Right lobe of liver (tissue), 6 donors: ENCODE measurements at regions not wholly inside any gene's neighbourhood (a gene's known extent, or its start where the extent isn't known, plus 50 kb on each side); places are given as distances from the start of the nearest gene placed in this dataset.

Source experiments
- ATAC-seq, 4 donors: fragments of 200-7000 bp; cut with Tn5 transposase; one replicate each; pipeline ENCODE4 v1.9.1; 2020; ENCODE audit warnings: mild to moderate bottlenecking in 4 of 4, moderate library complexity in 4 of 4
- DNase-seq, 3 donors: peaks; one replicate each; pipeline ENCODE4 v3.0.0-alpha.2; 2020
- H3K27ac ChIP-seq, 3 donors: fragments of 200-600 bp; one replicate each; pipeline ENCODE4 v1.8.0; 2022
- H3K27me3 ChIP-seq, 2 donors: fragments of 200-600 bp; one replicate each; pipeline ENCODE4 v1.8.0; 2022
- H3K36me3 ChIP-seq, 4 donors: fragments of 200-600 bp; sonication (generic) in 1 of 4; one replicate each; pipeline versions ENCODE4 v1.5.1 to v1.8.0; 2017 to 2022; ENCODE audit warnings: control low read depth in 1 of 4
- H3K4me1 ChIP-seq, 4 donors: fragments of 200-600 bp; sonication (generic) in 1 of 4; one replicate each; pipeline versions ENCODE4 v1.5.1 to v1.8.0; 2017 to 2022; ENCODE audit warnings: control low read depth in 1 of 4
- H3K4me3 ChIP-seq, 3 donors: fragments of 200-600 bp; one replicate each; pipeline ENCODE4 v1.8.0; 2022
- H3K9me3 ChIP-seq, 4 donors: fragments of 200-600 bp; sonication (generic) in 1 of 4; one replicate each; pipeline versions ENCODE4 v1.5.1 to v1.8.0; 2017 to 2022; ENCODE audit warnings: control low read depth in 1 of 4
- POLR2A ChIP-seq: fragments of 450-650 bp; IDR thresholded peaks from one replicate; pipeline ENCODE4 v1.6.1; 2017; ENCODE audit warnings: antibody characterized with exemption, mild to moderate bottlenecking
- WGBS: methylation state at CpG from one replicate; pipeline ENCODE4 v1.1.6; 2018; ENCODE audit warnings: low coverage, low lambda C conversion rate; ENCODE audit not compliant: insufficient coverage; ENCODE audit errors: missing lambda C conversion rate; 5-methylcytosine and 5-hydroxymethylcytosine counted together
- intact Hi-C, 2 donors: fragments of 100-400 bp; cut with DNase I; formaldehyde crosslinking; loops; one replicate each; pipeline versions ENCODE4 v1.11.2 to v1.14.1; 2022
- TF ChIP-seq, protein P1 (sequence below), 4 donors: fragments of 200-600 bp in 3 of 4; fragments of 450-650 bp in 1 of 4; IDR thresholded peaks; one replicate each; pipeline versions ENCODE4 v1.5.1 to v1.8.0; 2016 to 2022; ENCODE audit warnings: antibody characterized with exemption in 4 of 4, mild to moderate bottlenecking in 2 of 4
- donor health status: DM: no; HTN: yes; CAD: no.
- donor health status: DM: no; HTN: no; CAD: no.
- donor health status: DM: no; HTN: no; CAD: no.
- donor health status: DM: no; HTN: yes; CAD: no.
- donor health status: DM: no; HTN: yes; CAD: no.

GRCh38 chr9:3733039-3733408 lies 207.2 kb upstream of the RFX3 start:
- Histone ChIP-seq H3K9me3 (no peaks in the 10 kb centered on the region), H3K27ac (no peak overlapping the region), H3K4me3 (no peak overlapping the region), H3K27me3 (no peaks in the 10 kb centered on the region), H3K4me1 (peaks cover 0 to 7% (median 0%) of the 10 kb centered on the region in 4 donors), H3K36me3 (no peaks in the 10 kb centered on the region)
- 25% methylated on average over 3 of the region's 3 CpGs for WGBS
- no peak for DNase-seq
- TF ChIP-seq, protein P1, sequence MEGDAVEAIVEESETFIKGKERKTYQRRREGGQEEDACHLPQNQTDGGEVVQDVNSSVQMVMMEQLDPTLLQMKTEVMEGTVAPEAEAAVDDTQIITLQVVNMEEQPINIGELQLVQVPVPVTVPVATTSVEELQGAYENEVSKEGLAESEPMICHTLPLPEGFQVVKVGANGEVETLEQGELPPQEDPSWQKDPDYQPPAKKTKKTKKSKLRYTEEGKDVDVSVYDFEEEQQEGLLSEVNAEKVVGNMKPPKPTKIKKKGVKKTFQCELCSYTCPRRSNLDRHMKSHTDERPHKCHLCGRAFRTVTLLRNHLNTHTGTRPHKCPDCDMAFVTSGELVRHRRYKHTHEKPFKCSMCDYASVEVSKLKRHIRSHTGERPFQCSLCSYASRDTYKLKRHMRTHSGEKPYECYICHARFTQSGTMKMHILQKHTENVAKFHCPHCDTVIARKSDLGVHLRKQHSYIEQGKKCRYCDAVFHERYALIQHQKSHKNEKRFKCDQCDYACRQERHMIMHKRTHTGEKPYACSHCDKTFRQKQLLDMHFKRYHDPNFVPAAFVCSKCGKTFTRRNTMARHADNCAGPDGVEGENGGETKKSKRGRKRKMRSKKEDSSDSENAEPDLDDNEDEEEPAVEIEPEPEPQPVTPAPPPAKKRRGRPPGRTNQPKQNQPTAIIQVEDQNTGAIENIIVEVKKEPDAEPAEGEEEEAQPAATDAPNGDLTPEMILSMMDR (IDR thresholded peaks at IDR 0.05) = no peak
- TF ChIP-seq POLR2A = no peak
- ATAC-seq = peak in 1 of 4 donors; percentile 36
- intact Hi-C loops = no loop called here

- H3K4me1 ChIP-seq = peaks cover 0 to 7% (median 0%) of the 10 kb centered on the region in 4 donors
- intact Hi-C loops = no loop called here
- peak overlapping the region in 1 of 3 donors; percentile 22 for H3K27ac ChIP-seq
- H3K9me3 ChIP-seq = no peaks in the 10 kb centered on the region
- 18% methylated on average over 7 of the region's 7 CpGs for WGBS
- DNase-seq = peak in 1 of 3 donors; percentile 50
- peak overlapping the region in 2 of 3 donors; percentile 7 to 31 for H3K4me3 ChIP-seq
- ATAC-seq = peak; percentile 99 to 100 (median 100)
- no peaks in the 10 kb centered on the region for H3K36me3 ChIP-seq
- no peak for TF ChIP-seq POLR2A
- TF ChIP-seq, protein P1 (IDR thresholded peaks at IDR 0.05) = peak; percentile 71 to 83 (median 76)
- H3K27me3 ChIP-seq = no peaks in the 10 kb centered on the region
These were observed 206.6 kb upstream of the RFX3 start for GRCh38 chr9:3732077-3733038.

DNA sequence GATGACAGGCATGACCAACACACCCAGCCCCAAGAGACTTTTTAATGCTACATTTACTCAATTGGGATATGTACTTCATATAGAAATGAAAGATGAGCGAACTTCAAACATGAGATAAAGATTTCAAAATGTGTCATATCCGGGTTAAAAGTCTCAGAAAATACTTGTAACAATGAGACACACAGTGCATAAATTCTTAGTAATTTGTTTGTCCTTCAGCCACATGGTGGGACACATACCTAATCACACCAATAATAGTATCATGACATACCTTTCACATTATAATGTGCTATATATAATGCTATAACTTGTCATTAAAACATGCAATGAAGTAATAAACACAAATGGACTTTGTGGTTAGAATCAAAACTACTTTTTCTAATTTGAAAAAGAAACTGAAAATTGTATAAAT lies 204.7 kb upstream of the RFX3 start:
- H3K27ac ChIP-seq = no peak overlapping the region
- ATAC-seq = no peak
- peaks cover 0 to 7% (median 0%) of the 10 kb centered on the region in 4 donors for H3K4me1 ChIP-seq
- 72% methylated on average over 2 of the region's 2 CpGs for WGBS
- intact Hi-C loops = no loop called here
- H3K9me3 ChIP-seq = no peaks in the 10 kb centered on the region
- no peaks in the 10 kb centered on the region for H3K36me3 ChIP-seq
- TF ChIP-seq, protein P1 (IDR thresholded peaks at IDR 0.05) = no peak
- TF ChIP-seq POLR2A = no peak
- DNase-seq = no peak
- no peak overlapping the region for H3K4me3 ChIP-seq
- H3K27me3 ChIP-seq = no peaks in the 10 kb centered on the region

- DNase-seq (no peak), ATAC-seq (no peak)
- Histone ChIP-seq H3K9me3 (no peaks in the 10 kb centered on the region), H3K4me3 (no peak overlapping the region), H3K27me3 (no peaks in the 10 kb centered on the region), H3K36me3 (no peaks in the 10 kb centered on the region), H3K27ac (no peak overlapping the region), H3K4me1 (no peaks in the 10 kb centered on the region)
- TF ChIP-seq, protein P1 (IDR thresholded peaks at IDR 0.05) = no peak
- TF ChIP-seq POLR2A = no peak
- intact Hi-C loops = no loop called here
These were observed 195.3 kb upstream of the RFX3 start for GRCh38 chr9:3721096-3721495.
